BLaER1 treated with 17β-estradiol and CSF1 and Interleukin-3, amounts not matched to agents 10 nM and 100 nM (cell line): ENCODE measurements at regions not wholly inside any gene's neighbourhood (a gene's known extent, or its start where the extent isn't known, plus 50 kb on each side); places are given as distances from the start of the nearest gene placed in this dataset.

Experiments
- H3K27ac ChIP-seq, 11 experiments: shearing (Covaris generic); formaldehyde crosslinking; 2 replicates each; pipeline ENCODE4 v1.8.1; 2022
- H3K27me3 ChIP-seq, 11 experiments: shearing (Covaris generic); formaldehyde crosslinking; 2 replicates each; pipeline ENCODE4 v1.8.1; 2022
- H3K36me3 ChIP-seq, 11 experiments: shearing (Covaris generic); formaldehyde crosslinking; 2 replicates each; pipeline ENCODE4 v1.8.1; 2022
- H3K4me1 ChIP-seq, 10 experiments: shearing (Covaris generic); formaldehyde crosslinking; 2 replicates each; pipeline ENCODE4 v1.8.1; 2022
- H3K4me2 ChIP-seq, 11 experiments: shearing (Covaris generic); formaldehyde crosslinking; 2 replicates each; pipeline ENCODE4 v1.8.1; 2022
- H3K4me3 ChIP-seq, 10 experiments: shearing (Covaris generic); formaldehyde crosslinking; 2 replicates each; pipeline ENCODE4 v1.8.1; 2022
- H3K9ac ChIP-seq, 11 experiments: shearing (Covaris generic); formaldehyde crosslinking; 2 replicates each; pipeline ENCODE4 v1.8.1; 2022
- H3K9me3 ChIP-seq, 11 experiments: shearing (Covaris generic); formaldehyde crosslinking; replicated peaks in 1 of 11; 2 replicates each; pipeline ENCODE4 v1.8.1; 2022
- H4K20me1 ChIP-seq, 11 experiments: shearing (Covaris generic); formaldehyde crosslinking; 2 replicates each; pipeline ENCODE4 v1.8.1; 2022
- Cebpa-rat ChIP-seq, 11 experiments: shearing (Covaris generic); IDR thresholded peaks; 2 replicates each; pipeline ENCODE4 v1.8.1; 2022

DNA sequence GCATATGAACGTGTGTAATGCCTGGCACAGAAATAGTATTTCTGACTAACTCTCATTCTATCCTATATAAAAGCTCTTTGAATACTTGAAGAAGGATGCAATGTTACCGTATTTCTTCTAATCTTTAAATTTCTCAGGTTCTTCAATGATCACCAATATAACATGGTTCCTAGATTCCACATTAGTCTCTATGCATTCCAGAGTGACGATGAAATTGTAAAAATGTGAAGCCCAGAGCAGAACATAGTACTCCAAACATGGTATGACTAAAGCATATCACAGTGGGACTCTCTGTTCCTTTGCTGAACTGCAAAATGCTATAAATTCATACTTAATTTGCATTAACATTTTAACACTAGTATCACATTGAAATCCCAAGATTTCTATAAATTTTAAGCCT is 877.6 kb upstream of the CHORDC1 start:
- H3K4me1 ChIP-seq, result peaks cover 0 to 41% (median 0%) of the 10 kb centered on the region in 10 experiments; a peak in 7 of 20 replicates
- no peaks in the 10 kb centered on the region for H3K36me3 ChIP-seq
- TF ChIP-seq Cebpa-rat (IDR thresholded peaks at IDR 0.05), result no peak
- no peaks in the 10 kb centered on the region for H4K20me1 ChIP-seq
- H3K9ac ChIP-seq, result no peak overlapping the region
- peaks cover 0 to 7% (median 0%) of the 10 kb centered on the region in 11 experiments; a peak in 1 of 22 replicates for H3K27me3 ChIP-seq
- no peak overlapping the region for H3K27ac ChIP-seq
- H3K4me2 ChIP-seq, result peak overlapping the region in 2 of 11 experiments; percentile 11 to 20; a peak in 1 of 22 replicates
- H3K9me3 ChIP-seq, result peaks cover 0 to 6% (median 0%) of the 10 kb centered on the region in 11 experiments; a peak in 1 of 22 replicates
- no peak overlapping the region for H3K4me3 ChIP-seq

DNA sequence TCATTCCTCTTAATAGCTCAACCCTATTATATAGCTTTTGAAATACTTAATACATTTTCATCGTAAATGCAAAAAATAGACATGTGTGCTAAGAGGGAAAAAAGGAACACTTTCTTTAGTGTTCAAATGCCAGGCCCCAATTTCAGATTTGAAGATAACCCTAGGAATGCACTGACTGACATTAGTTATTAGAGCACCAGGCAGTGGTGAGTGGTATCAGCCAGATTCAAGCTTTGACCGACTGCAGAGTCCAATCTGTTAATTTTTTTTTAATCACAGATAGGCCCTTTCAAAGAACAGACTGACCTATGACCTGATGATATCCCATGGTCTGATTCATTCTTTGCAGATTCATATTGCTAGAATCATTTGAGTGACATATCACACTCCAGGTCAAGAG is 874.2 kb upstream of the CHORDC1 start:
- no peak overlapping the region for H3K4me3 ChIP-seq
- no peaks in the 10 kb centered on the region for H4K20me1 ChIP-seq
- peaks cover 0 to 7% (median 0%) of the 10 kb centered on the region in 11 experiments; a peak in 1 of 22 replicates for H3K27me3 ChIP-seq
- no peaks in the 10 kb centered on the region for H3K36me3 ChIP-seq
- no peak overlapping the region for H3K4me2 ChIP-seq
- no peak for TF ChIP-seq Cebpa-rat (IDR thresholded peaks at IDR 0.05)
- H3K4me1 ChIP-seq, result peaks cover 0 to 35% (median 0%) of the 10 kb centered on the region in 10 experiments; a peak in 7 of 20 replicates
- no peak overlapping the region for H3K9ac ChIP-seq
- no peaks in the 10 kb centered on the region for H3K9me3 ChIP-seq
- H3K27ac ChIP-seq, result no peak overlapping the region

DNA sequence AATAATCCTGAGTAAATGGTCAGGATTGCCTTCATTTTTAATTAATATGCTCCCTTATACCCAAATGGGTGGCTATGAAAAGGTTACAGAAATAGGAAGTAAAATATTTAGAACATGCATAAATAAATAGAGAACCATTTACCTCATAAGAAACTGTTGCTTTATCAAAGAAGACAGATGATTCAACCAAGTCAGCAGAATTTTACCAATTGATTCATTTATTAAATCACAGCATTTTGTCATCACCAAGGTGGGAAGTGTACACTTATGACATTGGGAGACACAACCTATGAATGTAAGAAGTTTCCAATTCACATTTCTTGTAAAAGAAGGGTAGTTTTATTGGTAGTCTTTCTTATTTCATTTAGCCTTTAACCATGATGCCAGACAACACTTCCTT is 870.3 kb upstream of the CHORDC1 start:
- Histone ChIP-seq H3K27ac (no peak overlapping the region), H3K4me3 (no peak overlapping the region), H3K27me3 (peaks cover 0 to 9% (median 0%) of the 10 kb centered on the region in 11 experiments; a peak in 2 of 22 replicates), H3K36me3 (no peaks in the 10 kb centered on the region), H3K9ac (no peak overlapping the region), H3K9me3 (no peaks in the 10 kb centered on the region), H3K4me2 (no peak overlapping the region), H4K20me1 (no peaks in the 10 kb centered on the region), H3K4me1 (peaks cover 0 to 5% (median 0%) of the 10 kb centered on the region in 10 experiments; a peak in 6 of 20 replicates)
- no peak for TF ChIP-seq Cebpa-rat (IDR thresholded peaks at IDR 0.05)

DNA sequence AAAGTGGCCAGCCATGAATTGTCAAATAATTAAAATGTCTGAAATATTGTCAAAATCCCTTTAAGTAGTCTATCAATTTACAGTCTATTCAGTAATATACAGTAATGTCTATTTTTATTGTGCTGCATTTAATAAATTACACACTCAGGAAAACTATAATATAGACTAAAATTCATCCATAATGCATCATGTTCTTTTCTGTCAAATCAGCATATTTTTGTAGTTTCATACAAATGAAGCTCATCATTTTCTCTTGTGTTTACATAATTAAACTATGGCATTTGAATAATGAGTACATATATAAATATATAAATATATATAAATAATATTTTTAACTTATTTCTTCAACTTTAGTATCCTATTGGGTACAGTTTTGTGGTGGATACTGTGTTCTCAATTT is 868.7 kb upstream of the CHORDC1 start:
- H4K20me1 ChIP-seq, result no peaks in the 10 kb centered on the region
- H3K9me3 ChIP-seq, result no peaks in the 10 kb centered on the region
- no peak overlapping the region for H3K9ac ChIP-seq
- no peak for TF ChIP-seq Cebpa-rat (IDR thresholded peaks at IDR 0.05)
- H3K36me3 ChIP-seq, result no peaks in the 10 kb centered on the region
- H3K4me3 ChIP-seq, result no peak overlapping the region
- H3K27me3 ChIP-seq, result peaks cover 0 to 4% (median 0%) of the 10 kb centered on the region in 11 experiments; a peak in 1 of 22 replicates
- H3K27ac ChIP-seq, result no peak overlapping the region
- H3K4me2 ChIP-seq, result no peak overlapping the region
- H3K4me1 ChIP-seq, result peaks cover 0 to under 1% (median 0%) of the 10 kb centered on the region in 10 experiments; a peak in 2 of 20 replicates

DNA sequence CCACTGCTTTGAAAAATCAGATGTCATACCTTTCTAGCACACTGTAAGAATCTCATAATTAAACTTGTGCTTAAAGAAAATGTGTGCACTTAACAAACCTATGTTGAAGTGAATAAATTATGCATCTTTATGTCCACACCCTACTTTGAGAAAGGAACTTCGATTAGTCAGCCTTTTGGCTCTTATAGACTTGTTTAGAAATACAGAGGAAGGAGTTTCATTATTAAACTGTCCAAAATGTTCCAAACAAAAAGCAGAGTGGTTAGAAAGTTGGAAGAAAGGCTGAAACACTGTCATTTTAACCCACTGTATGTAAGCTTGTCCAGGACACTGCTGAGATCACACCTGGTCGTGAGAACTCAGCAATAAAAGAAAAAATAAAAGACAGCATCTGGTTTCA is 863.2 kb upstream of the CHORDC1 start:
- Histone ChIP-seq H3K4me3 (no peak overlapping the region), H3K4me2 (peak overlapping the region in 3 of 11 experiments; percentile 27 to 55 (median 32); a peak in 4 of 22 replicates), H3K27me3 (peaks cover 0 to 13% (median 0%) of the 10 kb centered on the region in 11 experiments; a peak in 4 of 22 replicates), H3K36me3 (no peaks in the 10 kb centered on the region), H3K9me3 (peaks cover 13 to 32% (median 26%) of the 10 kb centered on the region in 11 experiments), H3K27ac (no peak overlapping the region), H3K4me1 (peaks cover 0 to 33% (median 18%) of the 10 kb centered on the region in 10 experiments; a peak in 15 of 20 replicates), H3K9ac (no peak overlapping the region), H4K20me1 (peaks cover 0 to 3% (median 0%) of the 10 kb centered on the region in 11 experiments; a peak in 1 of 22 replicates)
- TF ChIP-seq Cebpa-rat (IDR thresholded peaks at IDR 0.05), result no peak

DNA sequence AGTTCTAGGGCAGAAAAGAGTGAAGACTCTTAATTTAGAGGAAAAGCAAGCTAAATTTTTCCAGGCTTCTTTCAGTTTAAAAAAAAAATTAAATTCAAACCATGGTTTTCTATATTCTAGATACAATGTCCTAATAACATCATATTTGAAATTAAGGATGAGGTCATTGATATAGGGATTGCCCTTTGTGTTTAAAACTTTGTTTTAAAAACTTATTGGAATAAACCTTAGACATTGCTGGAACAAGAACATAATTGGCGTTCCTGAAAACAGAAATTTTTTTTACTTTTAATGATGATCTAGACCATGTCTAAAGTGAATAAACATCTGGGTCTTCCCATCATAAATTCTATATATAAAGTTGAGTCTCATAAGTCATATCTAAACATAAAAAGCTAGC is 859.4 kb upstream of the CHORDC1 start:
- Histone ChIP-seq H3K36me3 (no peaks in the 10 kb centered on the region), H3K27me3 (peaks cover 0 to 32% (median 0%) of the 10 kb centered on the region in 11 experiments; a peak in 5 of 22 replicates), H3K4me3 (no peak overlapping the region), H4K20me1 (peaks cover 0 to 9% (median 0%) of the 10 kb centered on the region in 11 experiments; a peak in 1 of 22 replicates), H3K4me2 (peak overlapping the region in 7 of 11 experiments; percentile 47 to 82 (median 54); a peak in 11 of 22 replicates), H3K27ac (peak overlapping the region in 5 of 11 experiments; percentile 26 to 59 (median 41); a peak in 8 of 22 replicates), H3K4me1 (peaks cover 14 to 69% (median 51%) of the 10 kb centered on the region in 10 experiments), H3K9me3 (peaks cover 13 to 32% (median 26%) of the 10 kb centered on the region in 11 experiments), H3K9ac (no peak overlapping the region)
- TF ChIP-seq Cebpa-rat (IDR thresholded peaks at IDR 0.05), result no peak

DNA sequence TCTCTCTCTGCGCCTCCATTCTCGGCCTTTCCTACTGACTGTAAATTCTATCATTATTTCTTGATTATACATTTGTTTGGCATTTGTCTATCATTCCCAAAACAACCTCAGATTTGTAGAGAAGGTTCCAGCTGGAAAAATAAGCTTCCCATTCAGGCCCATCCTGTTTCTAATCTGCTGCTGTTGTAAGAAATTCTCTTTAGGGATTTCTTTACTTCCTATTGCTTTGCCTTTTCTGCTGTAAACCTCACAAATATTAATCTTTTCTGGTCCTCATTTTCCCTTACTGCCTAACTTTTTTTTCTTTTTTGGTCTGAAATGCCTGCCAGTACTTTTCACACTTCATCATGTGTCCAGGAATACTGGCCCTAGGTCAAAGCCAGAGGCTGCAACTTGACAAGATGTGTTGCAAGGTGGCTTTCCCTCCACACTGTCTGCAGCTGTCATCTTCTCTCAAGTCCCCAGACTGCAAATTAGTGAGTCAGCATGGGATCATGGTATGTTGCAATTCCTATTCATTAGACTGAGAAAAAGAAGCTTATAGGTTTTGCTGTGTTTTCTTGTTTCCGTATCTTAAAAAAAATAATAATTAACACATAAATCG is 858.7 kb upstream of the CHORDC1 start:
- peaks cover 13 to 37% (median 26%) of the 10 kb centered on the region in 11 experiments for H3K9me3 ChIP-seq
- no peak overlapping the region for H3K9ac ChIP-seq
- H3K4me1 ChIP-seq, result peaks cover 14 to 71% (median 51%) of the 10 kb centered on the region in 10 experiments
- H3K4me3 ChIP-seq, result no peak overlapping the region
- H3K27ac ChIP-seq, result peak overlapping the region in 5 of 11 experiments; percentile 26 to 59 (median 48); a peak in 8 of 22 replicates
- H3K27me3 ChIP-seq, result peaks cover 0 to 37% (median 0%) of the 10 kb centered on the region in 11 experiments; a peak in 7 of 22 replicates
- peaks cover 0 to 9% (median 0%) of the 10 kb centered on the region in 11 experiments; a peak in 1 of 22 replicates for H4K20me1 ChIP-seq
- no peaks in the 10 kb centered on the region for H3K36me3 ChIP-seq
- TF ChIP-seq Cebpa-rat (IDR thresholded peaks at IDR 0.05), result peak in 8 of 11 experiments; percentile 51 to 88 (median 66); a peak in 12 of 22 replicates
- peak overlapping the region in 9 of 11 experiments; percentile 10 to 82 (median 51); a peak in 17 of 22 replicates for H3K4me2 ChIP-seq

DNA sequence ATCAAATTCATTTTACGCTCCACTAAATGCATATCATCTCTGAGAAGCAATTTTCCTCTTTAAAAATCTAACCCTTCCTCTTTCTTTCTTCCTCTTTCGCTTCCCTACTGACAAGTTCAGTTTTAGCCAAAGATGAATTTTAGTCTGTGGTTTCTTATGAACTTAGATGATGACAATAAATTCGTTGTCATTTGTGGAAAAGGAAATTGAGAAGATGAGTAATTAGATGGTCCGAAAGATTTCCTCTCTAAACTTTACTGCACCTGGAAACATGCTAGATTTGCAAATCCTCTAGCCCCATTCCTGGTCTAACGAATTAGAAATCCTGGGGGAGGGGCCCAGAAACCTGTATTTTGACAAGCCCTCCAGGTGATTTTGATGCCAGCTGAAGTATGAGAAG is 855.4 kb upstream of the CHORDC1 start:
- peaks cover 14 to 62% (median 51%) of the 10 kb centered on the region in 10 experiments for H3K4me1 ChIP-seq
- H3K4me2 ChIP-seq, result peak overlapping the region; percentile 43 to 82 (median 71)
- no peak overlapping the region for H3K9ac ChIP-seq
- peaks cover 0 to 56% (median 0%) of the 10 kb centered on the region in 11 experiments; a peak in 7 of 22 replicates for H3K27me3 ChIP-seq
- TF ChIP-seq Cebpa-rat (IDR thresholded peaks at IDR 0.05), result no peak
- H3K27ac ChIP-seq, result peak overlapping the region in 5 of 11 experiments; percentile 28 to 54 (median 46); a peak in 9 of 22 replicates
- peaks cover 0 to 18% (median 4%) of the 10 kb centered on the region in 11 experiments; a peak in 13 of 22 replicates for H3K9me3 ChIP-seq
- H4K20me1 ChIP-seq, result peaks cover 0 to 9% (median 0%) of the 10 kb centered on the region in 11 experiments; a peak in 2 of 22 replicates
- H3K36me3 ChIP-seq, result no peaks in the 10 kb centered on the region
- H3K4me3 ChIP-seq, result no peak overlapping the region
